NCI-H146 treated with DMSO at 0.1 percent for 48 hours (cell line): ENCODE measurements at regions not wholly inside any gene's neighbourhood (a gene's known extent, or its start where the extent isn't known, plus 50 kb on each side); places are given as distances from the start of the nearest gene placed in this dataset.
"Not testable (repeated sequence)": the region's sequence is repeated elsewhere in the genome, so short reads cannot be mapped to it uniquely, and the experiment has no call there.

Experiments
- DNase-seq: peaks from one replicate; lab custom pipeline; 2025; ENCODE audit not compliant: unreplicated experiment; lab: John Stamatoyannopoulos, UW

- no peak for DNase-seq
Observed at GRCh38 chr2:219829667-219830352, 202.4 kb downstream of the SLC4A3 start.

DNA sequence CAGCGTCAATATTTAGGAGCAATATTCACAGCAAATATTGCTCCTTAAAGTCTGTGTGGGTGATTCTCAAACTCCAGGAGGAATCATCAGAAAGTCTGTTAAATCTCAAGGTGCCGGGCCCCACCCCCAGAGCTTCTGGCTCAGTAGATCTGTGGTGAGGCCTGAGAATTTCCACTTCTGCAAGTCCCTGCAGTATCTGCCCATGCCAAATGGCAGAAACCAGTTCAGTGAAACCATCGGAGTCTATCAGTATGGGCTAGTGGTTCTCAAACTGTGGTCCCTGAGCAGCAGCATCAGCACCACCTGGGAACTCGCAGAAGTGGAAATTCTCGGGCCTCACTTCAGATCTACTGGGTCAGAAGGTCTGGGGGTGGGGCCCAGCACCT is 202.9 kb downstream of the SLC4A3 start:
- DNase-seq = no peak

GRCh38 chr2:219831957-219832356 is 204.5 kb downstream of the SLC4A3 start:
- no peak for DNase-seq

DNA sequence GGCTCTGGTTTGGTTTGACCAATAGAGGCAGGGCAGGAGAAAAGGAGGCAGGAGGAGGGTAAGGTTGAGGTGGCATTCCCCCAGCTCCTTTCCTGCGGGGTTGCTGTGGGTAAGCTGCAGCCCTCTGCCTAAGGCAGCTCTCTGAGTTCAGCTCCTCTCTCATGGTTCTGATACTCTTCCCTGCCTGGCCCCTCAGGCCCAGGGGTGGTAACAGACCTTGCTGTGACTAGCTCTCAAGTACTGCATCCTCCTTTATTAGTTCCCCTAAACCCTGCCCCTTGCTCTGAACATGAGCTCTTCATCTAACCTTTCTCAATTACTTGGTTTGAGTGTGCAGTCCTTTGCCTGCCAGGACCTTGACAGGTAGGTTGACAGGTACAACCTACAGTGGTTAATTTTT is 205.5 kb downstream of the SLC4A3 start:
- no peak for DNase-seq

DNA sequence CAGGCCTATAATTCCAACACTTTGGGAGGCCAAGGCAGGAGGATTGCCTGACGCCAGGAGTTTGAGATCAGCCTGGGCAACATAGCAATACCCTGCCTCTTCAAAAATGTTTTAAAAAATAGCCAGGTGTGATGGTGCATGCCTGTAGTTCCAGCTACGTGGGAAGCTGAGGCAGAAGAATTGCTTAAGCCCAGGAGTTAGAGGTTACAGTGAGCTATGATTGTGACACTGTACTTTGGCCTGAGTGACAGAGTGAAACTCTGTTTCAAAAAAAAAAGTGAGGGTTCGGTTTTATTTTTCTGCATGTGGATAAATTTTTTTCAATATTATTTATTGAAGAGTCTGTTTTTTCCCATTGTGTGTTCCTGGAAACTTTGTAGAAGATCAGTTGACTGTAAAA is 208.1 kb downstream of the SLC4A3 start:
- no peak for DNase-seq

DNA sequence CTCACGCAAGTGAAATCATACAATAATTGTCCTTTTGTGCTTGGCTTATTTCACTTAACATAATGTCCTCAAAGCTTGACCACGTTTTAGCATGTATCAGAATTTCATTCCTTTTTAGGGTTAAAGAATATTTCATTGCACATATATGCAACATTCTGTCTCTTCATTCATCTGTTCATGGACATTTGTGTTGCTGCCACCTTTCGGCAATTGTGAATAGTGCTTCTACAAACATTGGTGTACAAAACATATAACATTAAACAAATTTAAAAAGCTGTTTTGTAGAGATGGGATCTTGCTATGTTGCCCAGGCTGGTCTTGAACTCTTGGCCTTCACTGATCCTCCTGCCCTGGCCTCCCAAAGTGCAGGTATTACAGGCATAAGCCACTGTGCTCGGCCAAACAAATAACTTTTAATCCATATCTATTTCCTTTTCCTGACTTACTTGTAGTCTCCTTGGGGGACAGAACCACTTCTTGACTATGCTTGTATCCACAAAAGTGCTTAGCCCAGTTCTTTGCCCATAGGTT is 209.3 kb downstream of the SLC4A3 start:
- DNase-seq = no peak

GRCh38 chr2:219844401-219845091 is 217.1 kb downstream of the SLC4A3 start:
- DNase-seq = no peak

GRCh38 chr2:219848882-219849281 is 221.5 kb downstream of the SLC4A3 start:
- DNase-seq = no peak

- no peak for DNase-seq
Observed at GRCh38 chr2:219851169-219851568, 223.7 kb downstream of the SLC4A3 start.

DNA sequence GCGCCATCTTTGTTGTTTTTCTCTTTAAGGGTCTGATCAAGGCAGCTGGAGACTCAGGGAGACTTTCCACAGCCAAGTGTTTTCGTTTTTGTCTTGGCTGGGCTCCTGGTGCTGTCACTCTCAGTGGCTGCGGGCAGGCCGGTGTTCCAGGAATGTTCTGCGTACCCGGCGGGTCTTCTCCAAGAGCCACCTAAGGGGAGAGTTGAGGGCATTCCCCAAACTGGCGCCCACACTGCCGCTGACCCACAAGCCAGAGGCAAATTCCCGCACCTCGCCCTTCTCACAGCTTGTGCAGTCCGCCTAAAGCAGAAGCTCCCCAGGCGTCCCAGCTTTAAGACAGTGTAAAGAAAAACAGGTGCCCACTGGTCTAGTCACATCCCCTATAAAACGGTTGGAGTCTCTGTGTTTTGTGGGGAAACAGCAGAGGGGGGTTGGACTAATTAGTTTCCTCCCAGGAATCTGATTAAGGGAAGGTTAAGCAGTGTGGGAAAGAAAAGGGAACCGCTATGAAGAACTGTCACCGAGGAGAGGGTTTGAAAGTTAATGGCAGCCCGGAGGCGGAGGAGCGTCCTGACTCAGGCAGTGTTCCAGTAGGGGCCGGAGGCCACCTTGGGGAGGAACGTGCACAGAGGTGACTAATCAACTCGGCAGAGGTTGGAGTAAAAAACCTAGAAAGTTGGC is 224.5 kb downstream of the SLC4A3 start:
- DNase-seq = no peak

DNA sequence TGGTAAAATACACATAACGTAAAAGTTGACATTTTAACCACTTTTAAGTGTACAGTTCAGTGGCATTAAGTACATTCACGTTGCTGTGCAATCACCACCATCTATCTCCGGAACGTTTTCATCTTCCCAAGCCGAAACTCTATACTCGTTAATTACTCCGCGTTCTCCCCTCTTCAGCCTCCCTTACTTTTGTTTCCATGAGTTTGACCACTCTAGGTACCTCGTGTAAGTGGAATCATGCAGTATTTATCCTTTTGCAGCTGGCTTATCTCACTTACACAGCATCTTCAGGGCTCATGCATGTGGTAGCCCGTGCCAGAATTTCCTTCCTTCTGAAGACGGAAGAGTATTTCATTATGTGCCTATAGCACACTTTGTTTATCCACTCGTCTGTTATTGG is 225.2 kb downstream of the SLC4A3 start:
- DNase-seq = no peak

- DNase-seq = no peak
Observed at GRCh38 chr2:219856602-219857001, 229.2 kb downstream of the SLC4A3 start.

GRCh38 chr2:219857751-219858150 is 230.3 kb downstream of the SLC4A3 start:
- no peak for DNase-seq

GRCh38 chr2:219861307-219861706 is 233.9 kb downstream of the SLC4A3 start:
- no peak for DNase-seq

- DNase-seq = no peak
Observed at GRCh38 chr2:219864154-219864553, 236.7 kb downstream of the SLC4A3 start.

- no peak for DNase-seq
Observed at GRCh38 chr2:219868635-219869034, 241.2 kb downstream of the SLC4A3 start.

DNA sequence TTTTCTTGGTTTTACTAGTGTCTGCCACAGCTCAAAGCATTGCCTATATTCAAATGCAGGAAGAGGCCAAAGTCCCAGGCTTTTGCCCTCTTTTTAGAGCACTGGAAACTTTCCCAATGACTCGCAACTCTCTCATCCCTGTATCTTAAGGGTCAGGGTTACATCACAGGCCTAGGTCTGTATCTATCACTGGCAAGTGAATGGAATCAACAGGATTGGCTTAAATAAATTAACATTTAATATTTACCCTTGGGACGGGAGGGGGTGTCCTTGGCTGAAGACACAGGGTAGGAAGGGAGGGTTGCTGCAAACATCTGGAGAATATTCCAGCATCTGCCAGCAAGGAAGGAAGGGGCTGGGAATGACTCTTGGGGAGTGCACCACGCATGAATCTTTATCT is 242.6 kb downstream of the SLC4A3 start:
- DNase-seq = no peak

- no peak for DNase-seq
Observed at GRCh38 chr2:219871351-219871750, 243.9 kb downstream of the SLC4A3 start.

- no peak for DNase-seq
Observed at GRCh38 chr2:219875036-219875435, 247.6 kb downstream of the SLC4A3 start.

DNA sequence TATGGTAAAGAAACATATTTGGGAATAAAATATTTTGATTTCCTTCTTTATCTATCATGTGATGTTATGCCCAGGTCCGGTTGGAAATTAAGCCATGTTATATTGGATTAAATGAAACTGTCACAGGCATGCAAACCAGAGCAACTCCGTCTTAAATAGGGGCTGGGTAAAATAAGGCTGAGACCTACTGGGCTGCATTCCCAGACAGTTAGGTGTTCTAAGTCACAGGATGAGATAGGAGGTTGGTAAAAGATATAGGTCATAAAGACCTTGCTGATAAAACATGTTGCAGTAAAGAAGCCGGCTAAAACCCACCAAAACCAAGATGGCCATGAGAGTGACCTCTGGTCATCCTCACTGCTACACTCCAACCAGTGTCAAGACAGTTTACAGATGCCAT is 248.6 kb downstream of the SLC4A3 start:
- not testable (repeated sequence) for DNase-seq

DNA sequence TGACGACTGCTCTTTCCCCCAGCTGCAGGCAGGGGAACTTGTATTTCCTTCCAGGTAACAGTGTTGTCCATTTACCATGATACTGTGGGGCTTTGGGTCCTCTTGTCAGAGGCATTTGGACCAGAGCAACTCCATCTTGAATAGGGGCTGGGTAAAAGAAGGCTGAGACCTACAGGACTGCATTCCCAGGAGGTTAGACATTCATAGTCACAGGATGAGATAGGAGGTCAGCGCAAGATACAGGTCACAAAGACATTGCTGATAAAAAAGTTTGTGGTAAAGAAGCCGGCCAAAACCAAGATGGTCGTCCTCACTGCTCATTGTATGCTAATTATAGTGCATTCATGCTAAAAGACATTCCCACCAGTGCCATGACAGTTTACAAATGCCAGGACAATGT is 249.5 kb downstream of the SLC4A3 start:
- DNase-seq = no peak

DNA sequence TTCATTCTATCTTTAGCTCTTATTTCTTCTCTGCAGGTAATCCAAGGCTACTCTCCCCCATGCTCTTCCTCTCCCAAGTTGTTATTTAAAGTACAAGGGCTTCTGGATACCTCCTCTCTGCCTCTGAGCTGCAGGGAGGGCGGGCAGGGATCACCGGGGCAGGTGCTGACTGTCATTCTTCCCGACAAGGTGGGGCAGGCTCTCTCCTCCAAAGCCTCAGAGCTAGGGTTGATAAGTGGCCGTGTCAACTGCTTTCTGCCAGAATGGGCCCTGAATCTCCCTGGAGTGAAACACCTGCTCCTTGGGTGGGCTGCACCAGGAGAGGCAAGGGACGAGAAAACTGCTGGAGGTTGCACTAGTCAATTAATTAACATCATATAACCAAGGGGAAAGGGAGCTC is 250.3 kb downstream of the SLC4A3 start:
- no peak for DNase-seq
